Adrenal gland (tissue), 9 donors: ENCODE measurements at regions not wholly inside any gene's neighbourhood (a gene's known extent, or its start where the extent isn't known, plus 50 kb on each side); places are given as distances from the start of the nearest gene placed in this dataset.

Source experiments
- DNase-seq, 7 donors: peaks; one replicate each; pipeline ENCODE4 v3.0.0-alpha.2; 2019 to 2020
- H3K27ac ChIP-seq, 5 donors: fragments of 200-600 bp; sonication (generic) in 4 of 5; 1 replicate in 3 of 5; 2 replicates in 2 of 5; pipeline versions ENCODE4 v1.5.1 to v1.8.0; 2016 to 2020; ENCODE audit warnings: mild to moderate bottlenecking in 1 of 5
- H3K27me3 ChIP-seq: fragments of 200-600 bp; 2 replicates; pipeline ENCODE4 v1.8.0; 2021
- H3K36me3 ChIP-seq, 2 donors: fragments of 200-600 bp; replicated peaks in 1 of 2; 1 replicate in 1 of 2; 2 replicates in 1 of 2; pipeline versions ENCODE4 v1.5.1 to v1.8.0; 2018 to 2022
- H3K4me1 ChIP-seq, 2 donors: fragments of 200-600 bp; replicated peaks in 1 of 2; 1 replicate in 1 of 2; 2 replicates in 1 of 2; pipeline versions ENCODE4 v1.5.1 to v1.8.0; 2018 to 2021
- H3K4me3 ChIP-seq, 4 donors: fragments of 200-600 bp; sonication (generic) in 3 of 4; one replicate each; pipeline ENCODE4 v1.5.1; 2016 to 2018
- H3K9me3 ChIP-seq, 3 donors: fragments of 200-600 bp; sonication (generic) in 1 of 3; replicated peaks in 1 of 3; 1 replicate in 2 of 3; 2 replicates in 1 of 3; pipeline versions ENCODE4 v1.5.1 to v1.8.0; 2016 to 2021
- POLR2A ChIP-seq, 2 donors: fragments of 450-650 bp; IDR thresholded peaks; one replicate each; pipeline ENCODE4 v1.6.1; 2017; ENCODE audit warnings: antibody characterized with exemption in 2 of 2, mild to moderate bottlenecking in 2 of 2, moderate library complexity in 1 of 2
- WGBS, 4 donors: extraction: QIAGEN DNeasy Blood & Tissue Kit in 2 of 4; methylation state at CpG; one replicate each; pipeline versions ENCODE4 v1.1.5 to v1.1.7; 2013 to 2017; 5-methylcytosine and 5-hydroxymethylcytosine counted together
- intact Hi-C, 2 donors: fragments of 100-400 bp; cut with DNase I; formaldehyde crosslinking; loops; one replicate each; pipeline versions ENCODE4 v1.14.1 to v1.15.0; 2022 to 2023
- TF ChIP-seq, protein P1 (sequence below), 6 experiments: fragments of 450-650 bp in 4 of 6; fragments of 200-600 bp in 2 of 6; sonication (generic) in 1 of 6; IDR thresholded peaks; 1 replicate in 5 of 6; 2 replicates in 1 of 6; pipeline versions ENCODE4 v1.5.1 to v1.8.0; 2016 to 2021; ENCODE audit warnings: antibody characterized with exemption in 6 of 6, mild to moderate bottlenecking in 2 of 6, moderate library complexity in 1 of 6
- donor health status: healthy with polysubstance abuse.
- donor health status: Bipolar disorder and iron deficiency.
- donor health status: DM: yes; HTN: yes; CAD: no.
- donor health status: DM: no; HTN: no; CAD: no.
- donor health status: DM: no; HTN: no; CAD: no.

DNA sequence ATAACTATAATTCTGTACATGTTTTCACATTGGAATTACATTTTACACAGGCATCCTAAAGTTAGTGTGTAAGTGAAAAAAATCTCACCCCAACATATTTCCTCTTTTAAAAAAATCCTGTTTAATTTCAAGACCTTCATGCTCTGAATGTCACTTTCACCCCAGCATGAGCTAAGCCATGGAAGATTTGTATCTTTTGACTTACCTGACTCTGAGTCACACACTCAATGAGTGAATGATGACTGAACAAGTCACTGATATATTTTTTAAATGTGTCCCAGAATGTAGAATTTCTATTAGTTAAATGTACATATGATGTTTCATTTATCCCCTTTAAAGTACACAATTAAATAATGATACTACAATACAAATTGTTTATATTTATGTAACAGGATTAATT lies 199.9 kb upstream of the RBMS3 start:
- H3K9me3 ChIP-seq: no peaks in the 10 kb centered on the region
- TF ChIP-seq, protein P1, sequence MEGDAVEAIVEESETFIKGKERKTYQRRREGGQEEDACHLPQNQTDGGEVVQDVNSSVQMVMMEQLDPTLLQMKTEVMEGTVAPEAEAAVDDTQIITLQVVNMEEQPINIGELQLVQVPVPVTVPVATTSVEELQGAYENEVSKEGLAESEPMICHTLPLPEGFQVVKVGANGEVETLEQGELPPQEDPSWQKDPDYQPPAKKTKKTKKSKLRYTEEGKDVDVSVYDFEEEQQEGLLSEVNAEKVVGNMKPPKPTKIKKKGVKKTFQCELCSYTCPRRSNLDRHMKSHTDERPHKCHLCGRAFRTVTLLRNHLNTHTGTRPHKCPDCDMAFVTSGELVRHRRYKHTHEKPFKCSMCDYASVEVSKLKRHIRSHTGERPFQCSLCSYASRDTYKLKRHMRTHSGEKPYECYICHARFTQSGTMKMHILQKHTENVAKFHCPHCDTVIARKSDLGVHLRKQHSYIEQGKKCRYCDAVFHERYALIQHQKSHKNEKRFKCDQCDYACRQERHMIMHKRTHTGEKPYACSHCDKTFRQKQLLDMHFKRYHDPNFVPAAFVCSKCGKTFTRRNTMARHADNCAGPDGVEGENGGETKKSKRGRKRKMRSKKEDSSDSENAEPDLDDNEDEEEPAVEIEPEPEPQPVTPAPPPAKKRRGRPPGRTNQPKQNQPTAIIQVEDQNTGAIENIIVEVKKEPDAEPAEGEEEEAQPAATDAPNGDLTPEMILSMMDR (IDR thresholded peaks at IDR 0.05): no peak
- TF ChIP-seq POLR2A (IDR thresholded peaks at IDR 0.05): no peak
- intact Hi-C loops: no loop called here
- no peak for DNase-seq
- no peaks in the 10 kb centered on the region for H3K27me3 ChIP-seq
- H3K36me3 ChIP-seq: no peaks in the 10 kb centered on the region
- H3K4me3 ChIP-seq: no peak overlapping the region
- H3K4me1 ChIP-seq: no peaks in the 10 kb centered on the region
- H3K27ac ChIP-seq: no peak overlapping the region

DNA sequence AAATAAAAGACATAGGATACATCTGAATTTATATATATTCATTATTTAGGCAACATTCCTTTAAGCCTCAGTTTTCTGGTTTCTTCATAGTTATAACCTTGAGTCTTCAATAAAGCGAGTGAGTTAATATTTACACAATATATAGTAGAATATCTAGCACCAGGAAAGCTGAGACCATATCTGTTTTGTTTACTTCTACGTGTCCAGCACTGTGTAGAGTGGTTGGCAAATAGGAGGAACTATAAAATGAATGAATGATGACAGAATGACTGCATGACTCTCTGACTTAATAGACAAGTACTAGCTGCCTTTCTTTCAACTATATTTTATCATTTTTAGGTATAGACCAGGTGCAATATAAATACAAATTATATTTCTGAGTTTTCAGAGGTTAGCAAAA lies 197.8 kb upstream of the RBMS3 start:
- WGBS, 4 donors: 73 to 86% (median 80%) methylated on average over 2 of the region's 2 CpGs
- Histone ChIP-seq H3K36me3 (no peaks in the 10 kb centered on the region), H3K27ac (no peak overlapping the region), H3K9me3 (no peaks in the 10 kb centered on the region), H3K27me3 (no peaks in the 10 kb centered on the region), H3K4me1 (no peaks in the 10 kb centered on the region), H3K4me3 (no peak overlapping the region)
- intact Hi-C loops: no loop called here
- no peak for DNase-seq
- no peak for TF ChIP-seq POLR2A (IDR thresholded peaks at IDR 0.05)
- TF ChIP-seq, protein P1 (IDR thresholded peaks at IDR 0.05): no peak

DNA sequence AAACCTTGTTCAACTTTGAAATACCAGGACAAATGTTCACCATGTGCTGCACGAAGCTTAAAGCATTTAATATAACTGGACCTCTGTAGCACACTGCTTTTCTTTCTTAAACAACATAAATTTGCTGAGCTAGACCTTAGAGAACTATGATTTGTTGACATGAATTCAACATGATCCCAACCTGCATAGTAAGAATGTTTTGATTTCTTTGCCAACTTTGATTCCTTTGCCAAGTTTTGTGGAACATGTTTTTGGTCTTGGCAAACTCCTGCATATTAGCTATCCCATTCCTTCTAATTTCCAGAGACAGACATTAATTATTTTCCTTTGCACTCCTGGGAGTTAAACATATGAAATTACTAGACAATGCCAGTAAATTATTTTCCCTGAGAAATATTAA lies 197.2 kb upstream of the RBMS3 start:
- 21 to 31% (median 25%) methylated on average over 1 of the region's 1 CpG for WGBS, 4 donors
- H3K27ac ChIP-seq: no peak overlapping the region
- no peaks in the 10 kb centered on the region for H3K9me3 ChIP-seq
- DNase-seq: no peak
- H3K4me3 ChIP-seq: no peak overlapping the region
- H3K36me3 ChIP-seq: no peaks in the 10 kb centered on the region
- intact Hi-C loops: no loop called here
- no peak for TF ChIP-seq POLR2A (IDR thresholded peaks at IDR 0.05)
- TF ChIP-seq, protein P1 (IDR thresholded peaks at IDR 0.05): no peak
- H3K27me3 ChIP-seq: no peaks in the 10 kb centered on the region
- no peaks in the 10 kb centered on the region for H3K4me1 ChIP-seq

DNA sequence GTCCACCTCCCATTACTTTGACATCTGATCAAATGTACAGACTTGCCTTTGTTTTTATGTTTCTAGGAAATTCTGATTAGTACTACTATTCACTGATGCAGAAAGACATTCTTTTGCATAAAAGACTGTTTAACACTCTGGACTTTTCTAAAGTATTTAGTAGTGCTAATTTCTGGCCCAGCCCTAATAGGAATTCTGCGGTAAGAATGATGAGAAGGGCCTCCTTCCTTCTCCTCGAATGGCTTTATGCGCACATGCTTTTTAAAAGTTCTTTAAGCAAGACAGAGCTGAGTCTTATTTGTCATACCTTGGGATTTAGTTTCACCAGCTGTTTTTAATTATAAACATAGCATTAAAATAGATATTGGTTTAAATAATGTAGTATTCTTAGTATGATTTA lies 192.3 kb upstream of the RBMS3 start:
- TF ChIP-seq POLR2A (IDR thresholded peaks at IDR 0.05): no peak
- TF ChIP-seq, protein P1 (IDR thresholded peaks at IDR 0.05): no peak
- DNase-seq: no peak
- H3K36me3 ChIP-seq: no peaks in the 10 kb centered on the region

More for the DNA sequence above, 192.3 kb upstream of the RBMS3 start:
- 91 to 92% (median 92%) methylated on average over 3 of the region's 3 CpGs for WGBS, 4 donors
- H3K27ac ChIP-seq: no peak overlapping the region
- no peak overlapping the region for H3K4me3 ChIP-seq
- intact Hi-C loops: no loop called here
- H3K27me3 ChIP-seq: no peaks in the 10 kb centered on the region
- no peaks in the 10 kb centered on the region for H3K9me3 ChIP-seq
- no peaks in the 10 kb centered on the region for H3K4me1 ChIP-seq
